CD14-positive monocyte (primary cell): ENCODE measurements at regions not wholly inside any gene's neighbourhood (a gene's known extent, or its start where the extent isn't known, plus 50 kb on each side); places are given as distances from the start of the nearest gene placed in this dataset.

Experiments used
- DNase-seq, 3 donors: peaks; one replicate each; pipeline ENCODE4 v3.0.0-alpha.2; 2011 to 2022
- H2AFZ ChIP-seq: 2 replicates; pipeline ENCODE4 v1.6.0; 2012; ENCODE audit warnings: mild to moderate bottlenecking, low read depth, low read length, inconsistent platforms; ENCODE audit not compliant: insufficient read depth, poor library complexity, severe bottlenecking
- H3K27ac ChIP-seq, 2 donors: 1 replicate in 1 of 2; 2 replicates in 1 of 2; pipeline ENCODE4 v1.5.1; 2012 to 2013; ENCODE audit warnings: low read length in 2 of 2, control low read depth in 1 of 2, inconsistent platforms in 1 of 2, low read depth in 1 of 2, mild to moderate bottlenecking in 1 of 2
- H3K27me3 ChIP-seq, 2 donors: one replicate each; pipeline versions ENCODE4 v1.6.0 to v1.6.1; 2011 to 2013; ENCODE audit warnings: low read length in 2 of 2; ENCODE audit not compliant: control insufficient read depth in 2 of 2, insufficient read depth in 2 of 2
- H3K36me3 ChIP-seq, 2 donors: replicated peaks in 1 of 2; 1 replicate in 1 of 2; 2 replicates in 1 of 2; pipeline versions ENCODE4 v1.5.1 to v1.6.1; 2012 to 2013; ENCODE audit warnings: low read length in 2 of 2, control low read depth in 1 of 2, inconsistent platforms in 1 of 2, mild to moderate bottlenecking in 1 of 2; ENCODE audit not compliant: insufficient read depth in 2 of 2, control insufficient read depth in 1 of 2
- H3K4me1 ChIP-seq, 2 donors: 1 replicate in 1 of 2; 2 replicates in 1 of 2; pipeline versions ENCODE4 v1.5.1 to v1.6.1; 2012 to 2013; ENCODE audit warnings: low read length in 2 of 2, control low read depth in 1 of 2, inconsistent platforms in 1 of 2, mild to moderate bottlenecking in 1 of 2, moderate library complexity in 1 of 2; ENCODE audit not compliant: insufficient read depth in 2 of 2, control insufficient read depth in 1 of 2
- H3K4me2 ChIP-seq: replicated peaks from 2 replicates; pipeline ENCODE3; 2012; ENCODE audit warnings: low read length, moderate library complexity, mild to moderate bottlenecking; ENCODE audit not compliant: poor library complexity, severe bottlenecking; ENCODE audit errors: extremely low read depth
- H3K4me3 ChIP-seq, 3 experiments: fragments of 200-600 bp in 1 of 3; sonication (generic) in 1 of 3; replicated peaks in 1 of 3; 1 replicate in 2 of 3; 2 replicates in 1 of 3; pipeline ENCODE4 v1.5.1; 2011 to 2013; ENCODE audit warnings: low read length in 3 of 3, mild to moderate bottlenecking in 3 of 3, control low read depth in 2 of 3, low read depth in 2 of 3, inconsistent platforms in 1 of 3, moderate library complexity in 1 of 3
- H3K79me2 ChIP-seq: 2 replicates; pipeline ENCODE4 v1.6.0; 2012; ENCODE audit warnings: mild to moderate bottlenecking, control low read depth, inconsistent platforms, low read length, moderate library complexity; ENCODE audit not compliant: insufficient read depth
- H3K9ac ChIP-seq: 2 replicates; pipeline ENCODE4 v1.6.0; 2017; ENCODE audit warnings: low read length, mild to moderate bottlenecking; ENCODE audit not compliant: insufficient read depth, poor library complexity, severe bottlenecking
- H3K9me3 ChIP-seq, 2 donors: replicated peaks in 1 of 2; 1 replicate in 1 of 2; 2 replicates in 1 of 2; pipeline versions ENCODE4 v1.5.1 to v1.6.1; 2012 to 2013; ENCODE audit warnings: low read length in 2 of 2, control low read depth in 1 of 2; ENCODE audit not compliant: control insufficient read depth in 1 of 2, insufficient read depth in 1 of 2
- H4K20me1 ChIP-seq: 2 replicates; pipeline ENCODE4 v1.6.0; 2012; ENCODE audit warnings: mild to moderate bottlenecking, low read length, control low read depth, moderate library complexity; ENCODE audit not compliant: insufficient read depth
- H3K27ac Mint-ChIP-seq, 7 donors: one replicate each; pipeline ENCODE4 v1.8.0; 2020; ENCODE audit warnings: mild to moderate bottlenecking in 7 of 7, mixed read lengths in 7 of 7, moderate library complexity in 6 of 7, inconsistent platforms in 2 of 7
- H3K27me3 Mint-ChIP-seq, 3 donors: one replicate each; pipeline ENCODE4 v1.8.0; 2021 to 2022; ENCODE audit warnings: low read depth in 3 of 3, mild to moderate bottlenecking in 3 of 3, mixed read lengths in 3 of 3, moderate library complexity in 3 of 3, inconsistent platforms in 1 of 3
- H3K36me3 Mint-ChIP-seq, 2 donors: one replicate each; pipeline ENCODE4 v1.8.0; 2020; ENCODE audit warnings: mixed read lengths in 2 of 2, inconsistent platforms in 1 of 2, mild to moderate bottlenecking in 1 of 2
- H3K4me1 Mint-ChIP-seq: one replicate; pipeline ENCODE4 v1.8.0; 2020; ENCODE audit warnings: mild to moderate bottlenecking, mixed read lengths
- H3K4me3 Mint-ChIP-seq, 2 donors: one replicate each; pipeline ENCODE4 v1.8.0; 2020; ENCODE audit warnings: mild to moderate bottlenecking in 2 of 2, mixed read lengths in 2 of 2, moderate library complexity in 1 of 2
- H3K9me3 Mint-ChIP-seq, 7 donors: one replicate each; pipeline ENCODE4 v1.8.0; 2020 to 2022; ENCODE audit warnings: mixed read lengths in 7 of 7, mild to moderate bottlenecking in 6 of 7, moderate library complexity in 6 of 7, inconsistent platforms in 2 of 7
- CTCF ChIP-seq: fragments of 200-600 bp; IDR thresholded peaks from one replicate; pipeline ENCODE4 v1.8.0; 2022; ENCODE audit warnings: antibody characterized with exemption, mild to moderate bottlenecking
- WGBS: methylation state at CpG from one replicate; pipeline ENCODE4 v1.1.5; 2013; ENCODE audit warnings: missing lambda C conversion rate; ENCODE audit not compliant: insufficient coverage; 5-methylcytosine and 5-hydroxymethylcytosine counted together
- intact Hi-C, 2 donors: fragments of 100-400 bp; cut with micrococcal nuclease; formaldehyde crosslinking; loops; one replicate each; pipeline versions ENCODE4 v1.15.0 to v1.15.1; 2023

DNA sequence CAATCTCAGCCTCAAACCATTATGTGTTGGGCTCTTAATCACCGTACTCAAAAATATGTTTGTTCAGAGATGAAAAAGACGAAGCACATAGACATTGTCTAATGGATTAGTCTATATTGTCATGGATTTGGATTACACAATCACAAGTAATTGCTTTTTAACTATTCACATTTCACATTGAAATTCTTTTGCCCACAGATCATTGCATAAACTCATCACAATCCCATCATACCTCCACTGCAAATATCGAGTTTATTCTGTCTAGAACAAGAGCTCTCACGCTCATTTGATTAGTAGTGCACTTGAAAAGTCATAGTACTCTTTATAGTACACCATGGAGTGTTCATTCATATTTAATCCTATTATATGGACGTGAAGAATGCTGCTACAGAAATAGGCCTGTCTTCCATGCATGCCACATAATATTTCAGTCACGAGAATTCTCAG, 97.9 kb upstream of the SOX11 start:
- Mint-ChIP-seq H3K36me3 (no peaks in the 10 kb centered on the region), H3K4me3 (no peak overlapping the region), H3K9me3 (peaks cover 0 to 15% (median 0%) of the 10 kb centered on the region in 7 donors), H3K27me3 (peaks cover 0 to 3% (median 2%) of the 10 kb centered on the region in 3 donors), H3K27ac (no peak overlapping the region), H3K4me1 (no peaks in the 10 kb centered on the region)
- H3K9me3 ChIP-seq: peaks cover 0 to 7% of the 10 kb centered on the region in 2 donors
- no CpG with 5 or more reads among the region's 6 CpGs for WGBS
- no peak overlapping the region for H3K9ac ChIP-seq
- H2AFZ ChIP-seq: no peak overlapping the region
- no peak for DNase-seq
- no peak overlapping the region for H3K4me3 ChIP-seq
- no peak for TF ChIP-seq CTCF
- H3K4me1 ChIP-seq: no peaks in the 10 kb centered on the region
- H4K20me1 ChIP-seq: no peaks in the 10 kb centered on the region
- no peaks in the 10 kb centered on the region for H3K79me2 ChIP-seq
- H3K36me3 ChIP-seq: no peaks in the 10 kb centered on the region
- no peak overlapping the region for H3K4me2 ChIP-seq
- intact Hi-C loops: no loop called here
- H3K27ac ChIP-seq: no peak overlapping the region
- no peaks in the 10 kb centered on the region for H3K27me3 ChIP-seq

DNA sequence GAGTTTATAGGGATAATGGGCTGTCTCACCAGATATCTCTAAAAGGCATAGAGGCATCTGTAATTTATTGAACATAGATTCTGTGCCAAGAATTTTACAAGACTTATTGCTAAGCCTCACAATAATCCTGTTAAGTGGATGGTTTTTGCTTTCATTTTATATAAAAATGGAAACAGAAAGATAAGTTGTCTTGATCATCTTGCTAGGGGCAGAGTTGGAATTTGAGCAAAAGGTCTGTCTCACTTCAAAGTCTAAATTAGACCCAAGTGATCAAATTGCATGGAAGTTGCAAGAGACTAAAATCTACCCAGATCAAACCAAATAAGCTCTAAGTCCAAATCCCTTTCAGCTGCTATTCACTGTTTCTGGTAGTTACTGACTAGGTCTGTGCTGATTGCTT, 95.3 kb upstream of the SOX11 start:
- H3K36me3 Mint-ChIP-seq: no peaks in the 10 kb centered on the region
- no peak overlapping the region for H3K4me3 Mint-ChIP-seq

More for the DNA sequence above, 95.3 kb upstream of the SOX11 start:
- H3K36me3 ChIP-seq: no peaks in the 10 kb centered on the region
- TF ChIP-seq CTCF: no peak
- no peak overlapping the region for H3K9ac ChIP-seq
- H3K27me3 ChIP-seq: no peaks in the 10 kb centered on the region
- H3K27me3 Mint-ChIP-seq: peaks cover 0 to 3% (median 2%) of the 10 kb centered on the region in 3 donors
- intact Hi-C loops: no loop called here
- DNase-seq: no peak
- H3K9me3 Mint-ChIP-seq: peaks cover 0 to 15% (median 2%) of the 10 kb centered on the region in 7 donors
- H3K4me1 Mint-ChIP-seq: no peaks in the 10 kb centered on the region
- H3K27ac ChIP-seq: no peak overlapping the region
- no peaks in the 10 kb centered on the region for H3K79me2 ChIP-seq
- H3K4me1 ChIP-seq: no peaks in the 10 kb centered on the region
- no peak overlapping the region for H3K4me3 ChIP-seq
- no peak overlapping the region for H3K4me2 ChIP-seq
- peaks cover 0 to 10% of the 10 kb centered on the region in 2 donors for H3K9me3 ChIP-seq
- no peaks in the 10 kb centered on the region for H4K20me1 ChIP-seq
- H2AFZ ChIP-seq: no peak overlapping the region
- H3K27ac Mint-ChIP-seq: no peak overlapping the region
